Vagina (tissue), 2 donors: ENCODE measurements at regions not wholly inside any gene's neighbourhood (a gene's known extent, or its start where the extent isn't known, plus 50 kb on each side); places are given as distances from the start of the nearest gene placed in this dataset.
"Not testable (repeated sequence)": the region's sequence is repeated elsewhere in the genome, so short reads cannot be mapped to it uniquely, and the experiment has no call there.

Experiments
- DNase-seq, 2 donors: peaks; one replicate each; pipeline ENCODE4 v3.0.0-alpha.2; 2017; ENCODE audit errors: extremely low spot score in 2 of 2
- H3K27ac ChIP-seq: fragments of 200-600 bp; sonication (generic); one replicate; pipeline ENCODE4 v1.5.1; 2019
- H3K27me3 ChIP-seq: fragments of 200-600 bp; sonication (generic); one replicate; pipeline ENCODE4 v1.5.1; 2019
- H3K36me3 ChIP-seq, 2 donors: fragments of 200-600 bp; sonication (generic); one replicate each; pipeline ENCODE4 v1.5.1; 2017 to 2019
- H3K4me1 ChIP-seq: fragments of 200-600 bp; sonication (generic); one replicate; pipeline ENCODE4 v1.5.1; 2019
- H3K4me3 ChIP-seq, 2 donors: fragments of 200-600 bp; sonication (generic); 1 replicate in 1 of 2; 2 replicates in 1 of 2; pipeline ENCODE4 v1.5.1; 2016 to 2019
- H3K9me3 ChIP-seq: fragments of 200-600 bp; sonication (generic); one replicate; pipeline ENCODE4 v1.5.1; 2019
- CTCF ChIP-seq, 3 experiments: fragments of 450-650 bp in 2 of 3; fragments of 200-600 bp in 1 of 3; sonication (generic) in 1 of 3; IDR thresholded peaks; one replicate each; pipeline ENCODE4 v1.5.1; 2017 to 2019; ENCODE audit warnings: antibody characterized with exemption in 3 of 3, mild to moderate bottlenecking in 2 of 3, moderate library complexity in 2 of 3
- POLR2A ChIP-seq, 2 donors: fragments of 450-650 bp; IDR thresholded peaks; one replicate each; pipeline ENCODE4 v1.6.1; 2017; ENCODE audit warnings: antibody characterized with exemption in 2 of 2, mild to moderate bottlenecking in 2 of 2, moderate library complexity in 2 of 2
- POLR2AphosphoS5 ChIP-seq, 2 donors: sonication (generic); formaldehyde crosslinking; IDR thresholded peaks; one replicate each; pipeline ENCODE4 v1.9.0; 2017; ENCODE audit warnings: antibody characterized with exemption in 2 of 2, mild to moderate bottlenecking in 2 of 2, low read depth in 1 of 2; ENCODE audit not compliant: insufficient read depth in 1 of 2
- intact Hi-C: fragments of 100-400 bp; cut with DNase I; formaldehyde crosslinking; loops from one replicate; pipeline ENCODE4 v1.15.1; 2023

- no peak overlapping the region for H3K4me3 ChIP-seq
- no peaks in the 10 kb centered on the region for H3K36me3 ChIP-seq
- TF ChIP-seq CTCF (IDR thresholded peaks at IDR 0.05) (no peak), POLR2AphosphoS5 (IDR thresholded peaks at IDR 0.05; ENCODE audit: insufficient read depth in 1 of 2, low read depth in 1 of 2) (no peak), POLR2A (IDR thresholded peaks at IDR 0.05) (no peak)
- H3K27me3 ChIP-seq: no peaks in the 10 kb centered on the region
- no peaks in the 10 kb centered on the region for H3K9me3 ChIP-seq
- peak in 1 of 2 donors; percentile 52 for DNase-seq
- H3K27ac ChIP-seq: no peak overlapping the region
- intact Hi-C loops: no loop called here
- no peaks in the 10 kb centered on the region for H3K4me1 ChIP-seq
Measured at GRCh38 chr2:242056785-242057184, 187.3 kb downstream of the RTP5 start.

GRCh38 chr2:242057379-242058040 lies 188.0 kb downstream of the RTP5 start:
- DNase-seq: peak in 1 of 2 donors; percentile 56

GRCh38 chr2:242058116-242058680 lies 188.7 kb downstream of the RTP5 start:
- DNase-seq: peak in 1 of 2 donors; percentile 74
- no peaks in the 10 kb centered on the region for H3K4me1 ChIP-seq
- no peaks in the 10 kb centered on the region for H3K27me3 ChIP-seq
- H3K9me3 ChIP-seq: no peaks in the 10 kb centered on the region
- intact Hi-C loops: no loop called here
- H3K27ac ChIP-seq: no peak overlapping the region
- H3K4me3 ChIP-seq: no peak overlapping the region
- TF ChIP-seq POLR2A (IDR thresholded peaks at IDR 0.05): no peak
- no peak for TF ChIP-seq POLR2AphosphoS5 (IDR thresholded peaks at IDR 0.05; ENCODE audit: insufficient read depth in 1 of 2, low read depth in 1 of 2)
- TF ChIP-seq CTCF (IDR thresholded peaks at IDR 0.05): no peak
- H3K36me3 ChIP-seq: no peaks in the 10 kb centered on the region

More at GRCh38 chr2:242057379-242058040, 188.0 kb downstream of the RTP5 start:
- H3K36me3 ChIP-seq: no peaks in the 10 kb centered on the region
- no peaks in the 10 kb centered on the region for H3K4me1 ChIP-seq
- no peaks in the 10 kb centered on the region for H3K9me3 ChIP-seq
- H3K27me3 ChIP-seq: no peaks in the 10 kb centered on the region
- no peak overlapping the region for H3K4me3 ChIP-seq
- no peak overlapping the region for H3K27ac ChIP-seq
- TF ChIP-seq POLR2A (IDR thresholded peaks at IDR 0.05): no peak
- TF ChIP-seq CTCF (IDR thresholded peaks at IDR 0.05): no peak
- no peak for TF ChIP-seq POLR2AphosphoS5 (IDR thresholded peaks at IDR 0.05; ENCODE audit: insufficient read depth in 1 of 2, low read depth in 1 of 2)
- intact Hi-C loops: no loop called here

GRCh38 chr2:242059566-242059965 lies 190.0 kb downstream of the RTP5 start:
- H3K9me3 ChIP-seq: no peaks in the 10 kb centered on the region
- no peaks in the 10 kb centered on the region for H3K4me1 ChIP-seq
- intact Hi-C loops: no loop called here
- H3K4me3 ChIP-seq: no peak overlapping the region
- TF ChIP-seq POLR2A (IDR thresholded peaks at IDR 0.05) (no peak), POLR2AphosphoS5 (IDR thresholded peaks at IDR 0.05; ENCODE audit: insufficient read depth in 1 of 2, low read depth in 1 of 2) (no peak), CTCF (IDR thresholded peaks at IDR 0.05) (no peak)
- H3K27ac ChIP-seq: no peak overlapping the region
- DNase-seq: peak in 1 of 2 donors; percentile 64
- H3K27me3 ChIP-seq: no peaks in the 10 kb centered on the region
- no peaks in the 10 kb centered on the region for H3K36me3 ChIP-seq

GRCh38 chr2:242060212-242060835 lies 190.8 kb downstream of the RTP5 start:
- Histone ChIP-seq H3K27me3 (no peaks in the 10 kb centered on the region), H3K9me3 (no peaks in the 10 kb centered on the region), H3K4me1 (no peaks in the 10 kb centered on the region), H3K4me3 (no peak overlapping the region), H3K36me3 (no peaks in the 10 kb centered on the region), H3K27ac (no peak overlapping the region)
- DNase-seq: peak in 1 of 2 donors; percentile 32
- intact Hi-C loops: no loop called here
- no peak for TF ChIP-seq CTCF (IDR thresholded peaks at IDR 0.05)
- TF ChIP-seq POLR2A (IDR thresholded peaks at IDR 0.05): no peak
- TF ChIP-seq POLR2AphosphoS5 (IDR thresholded peaks at IDR 0.05; ENCODE audit: insufficient read depth in 1 of 2, low read depth in 1 of 2): no peak

GRCh38 chr2:242061930-242062329 lies 192.4 kb downstream of the RTP5 start:
- H3K4me1 ChIP-seq, H3K9me3 ChIP-seq, H3K27me3 ChIP-seq, DNase-seq, intact Hi-C loops, H3K4me3 ChIP-seq, H3K27ac ChIP-seq, H3K36me3 ChIP-seq: not testable (repeated sequence)
